B cell (primary cell): ENCODE measurements at regions not wholly inside any gene's neighbourhood (a gene's known extent, or its start where the extent isn't known, plus 50 kb on each side); places are given as distances from the start of the nearest gene placed in this dataset.

Experiments
- ATAC-seq: fragments of 200-7000 bp; cut with Tn5 transposase; one replicate; pipeline ENCODE4 v1.10.0; 2021; ENCODE audit warnings: low read depth, mild to moderate bottlenecking, moderate number of reproducible peaks, moderate library complexity
- CTCF ChIA-PET: fragments of 350-600 bp; sonication (Branson Sonifier 250); formaldehyde crosslinking; loops from one replicate; lab custom pipeline; 2021; ENCODE audit warnings: antibody characterized with exemption, inconsistent platforms; lab: Charles Lee
- POLR2A ChIA-PET: fragments of 350-600 bp; sonication (Branson Sonifier 250); formaldehyde crosslinking; loops from one replicate; lab custom pipeline; 2021; ENCODE audit warnings: antibody characterized with exemption; lab: Charles Lee
- DNase-seq: peaks from one replicate; pipeline ENCODE4 v3.0.0; 2013
- H2AFZ ChIP-seq: 2 replicates; pipeline ENCODE4 v1.6.1; 2012; ENCODE audit warnings: mild to moderate bottlenecking, low read depth, low read length; ENCODE audit not compliant: insufficient read depth, poor library complexity, severe bottlenecking
- H3K27ac ChIP-seq, 2 donors: 1 replicate in 1 of 2; 2 replicates in 1 of 2; pipeline ENCODE4 v1.5.1; 2012 to 2013; ENCODE audit warnings: low read length in 2 of 2, mild to moderate bottlenecking in 2 of 2, moderate library complexity in 1 of 2
- H3K27me3 ChIP-seq, 4 experiments: fragments of 200-600 bp in 1 of 4; sonication (generic) in 1 of 4; replicated peaks in 1 of 4; 1 replicate in 2 of 4; 2 replicates in 2 of 4; pipeline versions ENCODE4 v1.6.1 to v1.7.0; 2013 to 2016; ENCODE audit warnings: low read length in 3 of 4, mild to moderate bottlenecking in 2 of 4, mixed read lengths in 1 of 4, moderate library complexity in 1 of 4; ENCODE audit not compliant: insufficient read depth in 4 of 4, control insufficient read depth in 3 of 4; ENCODE audit errors: control extremely low read depth in 1 of 4
- H3K36me3 ChIP-seq, 2 experiments: replicated peaks in 1 of 2; 1 replicate in 1 of 2; 2 replicates in 1 of 2; pipeline versions ENCODE4 v1.6.1 to v1.7.1; 2013; ENCODE audit warnings: low read length in 1 of 2; ENCODE audit not compliant: insufficient read depth in 2 of 2, control insufficient read depth in 1 of 2; ENCODE audit errors: control extremely low read depth in 1 of 2, extremely low read depth in 1 of 2
- H3K4me1 ChIP-seq, 2 donors: fragments of 200-600 bp in 1 of 2; sonication (generic) in 1 of 2; 1 replicate in 1 of 2; 2 replicates in 1 of 2; pipeline versions ENCODE4 v1.5.1 to v1.6.1; 2013 to 2017; ENCODE audit warnings: low read length in 2 of 2; ENCODE audit not compliant: control insufficient read depth in 2 of 2, insufficient read depth in 2 of 2
- H3K4me2 ChIP-seq: replicated peaks from 2 replicates; pipeline ENCODE3; 2012; ENCODE audit warnings: mild to moderate bottlenecking, low read depth, low read length; ENCODE audit not compliant: poor library complexity, severe bottlenecking
- H3K4me3 ChIP-seq, 5 experiments: fragments of 200-600 bp in 1 of 5; sonication (generic) in 1 of 5; 1 replicate in 3 of 5; 2 replicates in 2 of 5; pipeline versions ENCODE4 v1.5.1 to v1.7.0; 2011 to 2016; ENCODE audit warnings: low read length in 4 of 5, mild to moderate bottlenecking in 4 of 5, low read depth in 2 of 5, control low read depth in 1 of 5, moderate library complexity in 1 of 5; ENCODE audit not compliant: insufficient read depth in 1 of 5; ENCODE audit errors: control extremely low read depth in 1 of 5, extremely low read depth in 1 of 5
- H3K79me2 ChIP-seq: fragments of 200-600 bp; sonication (generic); one replicate; pipeline ENCODE4 v1.6.0; 2016; ENCODE audit warnings: low read length; ENCODE audit not compliant: control insufficient read depth, insufficient read depth
- H3K9ac ChIP-seq: fragments of 200-600 bp; sonication (generic); 2 replicates; pipeline ENCODE4 v1.6.1; 2017; ENCODE audit warnings: mild to moderate bottlenecking, low read length, moderate library complexity
- H3K9me3 ChIP-seq, 3 donors: one replicate each; pipeline versions ENCODE4 v1.6.1 to v1.7.1; 2013; ENCODE audit warnings: low read length in 2 of 3; ENCODE audit not compliant: control insufficient read depth in 2 of 3, insufficient read depth in 1 of 3; ENCODE audit errors: control extremely low read depth in 1 of 3
- H4K20me1 ChIP-seq: 2 replicates; pipeline ENCODE4 v1.6.0; 2012; ENCODE audit warnings: mild to moderate bottlenecking, low read length; ENCODE audit not compliant: insufficient read depth, control insufficient read depth, poor library complexity, severe bottlenecking
- H3K27ac Mint-ChIP-seq: one replicate; pipeline ENCODE4 v1.8.0; 2021; ENCODE audit warnings: mixed read lengths
- H3K27me3 Mint-ChIP-seq: one replicate; pipeline ENCODE4 v1.8.0; 2021; ENCODE audit warnings: mixed read lengths
- H3K4me1 Mint-ChIP-seq: one replicate; pipeline ENCODE4 v1.8.0; 2021; ENCODE audit warnings: mixed read lengths
- H3K4me3 Mint-ChIP-seq: one replicate; pipeline ENCODE4 v1.8.0; 2021; ENCODE audit warnings: mixed read lengths
- H3K9me3 Mint-ChIP-seq: one replicate; pipeline ENCODE4 v1.8.0; 2022; ENCODE audit warnings: mixed read lengths; ENCODE audit not compliant: insufficient read depth
- CTCF ChIP-seq: fragments of 200-600 bp; IDR thresholded peaks from one replicate; pipeline ENCODE4 v1.8.0; 2022; ENCODE audit warnings: antibody characterized with exemption, mild to moderate bottlenecking
- EZH2 ChIP-seq: IDR thresholded peaks from 2 replicates; pipeline ENCODE4 v1.6.1; 2012; ENCODE audit warnings: borderline replicate concordance, low read depth, mild to moderate bottlenecking, moderate library complexity, low read length; ENCODE audit not compliant: insufficient read depth, poor library complexity, severe bottlenecking
- WGBS: methylation state at CpG from one replicate; pipeline ENCODE4 v1.1.5; 2013; ENCODE audit warnings: missing lambda C conversion rate; ENCODE audit not compliant: insufficient coverage; 5-methylcytosine and 5-hydroxymethylcytosine counted together
- intact Hi-C: fragments of 100-400 bp; cut with micrococcal nuclease; formaldehyde crosslinking; loops from one replicate; pipeline ENCODE4 v1.10.0; 2022

- H3K9ac ChIP-seq, result no peak overlapping the region
- POLR2A ChIA-PET, result no interaction called here
- WGBS, result no CpG with 5 or more reads among the region's 4 CpGs
- no peak overlapping the region for H3K4me3 Mint-ChIP-seq
- no peak overlapping the region for H3K4me3 ChIP-seq
- TF ChIP-seq CTCF (no peak), EZH2 (no peak)
- H3K9me3 ChIP-seq, result peaks cover 0 to 2% (median 0%) of the 10 kb centered on the region in 3 donors
- ATAC-seq (no peak), DNase-seq (no peak)
- no peaks in the 10 kb centered on the region for H4K20me1 ChIP-seq
- CTCF ChIA-PET, result no interaction called here
- no peaks in the 10 kb centered on the region for H3K79me2 ChIP-seq
- peaks cover 0 to 5% (median 0%) of the 10 kb centered on the region in 4 experiments for H3K27me3 ChIP-seq
- no peak overlapping the region for H2AFZ ChIP-seq
- no peaks in the 10 kb centered on the region for H3K4me1 Mint-ChIP-seq
- no peaks in the 10 kb centered on the region for H3K4me1 ChIP-seq
- intact Hi-C loops, result no loop called here
- H3K27ac Mint-ChIP-seq, result no peak overlapping the region
- H3K27ac ChIP-seq, result no peak overlapping the region
- no peaks in the 10 kb centered on the region for H3K36me3 ChIP-seq
- peaks cover 28% of the 10 kb centered on the region for H3K27me3 Mint-ChIP-seq
- H3K9me3 Mint-ChIP-seq, result no peaks in the 10 kb centered on the region
- H3K4me2 ChIP-seq, result no peak overlapping the region
These were observed 106.4 kb upstream of the GSC start for GRCh38 chr14:94876306-94876705.

DNA sequence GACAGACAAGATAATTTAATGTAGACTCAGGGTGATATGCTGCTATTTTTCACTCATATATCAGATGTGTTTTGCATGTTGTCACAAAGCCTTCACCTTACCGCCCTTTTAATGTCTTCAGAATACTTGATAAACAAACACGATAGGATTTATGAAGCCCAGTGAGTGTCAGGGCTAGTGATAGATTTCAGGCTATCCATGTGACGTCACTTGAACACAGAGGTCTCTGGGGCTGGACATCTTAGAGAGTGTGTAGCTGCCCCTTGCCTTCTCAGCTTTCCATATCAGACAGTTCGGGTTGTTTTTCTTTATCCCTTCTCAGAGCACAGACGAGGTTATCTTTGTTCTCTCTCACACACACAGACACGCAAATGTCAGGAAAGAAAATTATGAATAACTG lies 105.3 kb upstream of the GSC start:
- Mint-ChIP-seq H3K27ac (no peak overlapping the region), H3K4me3 (no peak overlapping the region), H3K27me3 (peaks cover 34% of the 10 kb centered on the region), H3K4me1 (no peaks in the 10 kb centered on the region), H3K9me3 (no peaks in the 10 kb centered on the region)
- H3K4me3 ChIP-seq, result no peak overlapping the region
- no peaks in the 10 kb centered on the region for H3K9me3 ChIP-seq
- H3K36me3 ChIP-seq, result no peaks in the 10 kb centered on the region
- ATAC-seq, result no peak
- H4K20me1 ChIP-seq, result no peaks in the 10 kb centered on the region
- no peak for DNase-seq
- POLR2A ChIA-PET, result no interaction called here
- no peak overlapping the region for H2AFZ ChIP-seq
- H3K79me2 ChIP-seq, result no peaks in the 10 kb centered on the region
- 90% methylated on average over 3 of the region's 6 CpGs for WGBS
- TF ChIP-seq EZH2, result no peak
- no peak for TF ChIP-seq CTCF
- intact Hi-C loops, result no loop called here
- no peak overlapping the region for H3K4me2 ChIP-seq
- peaks cover 0 to 5% (median 0%) of the 10 kb centered on the region in 4 experiments for H3K27me3 ChIP-seq
- H3K9ac ChIP-seq, result no peak overlapping the region
- H3K4me1 ChIP-seq, result no peaks in the 10 kb centered on the region
- no peak overlapping the region for H3K27ac ChIP-seq
- CTCF ChIA-PET, result no interaction called here
